ENCODE measurements at regions not wholly inside any gene's neighbourhood (a gene's known extent, or its start where the extent isn't known, plus 50 kb on each side); places are given as distances from the start of the nearest gene placed in this dataset.

DNA sequence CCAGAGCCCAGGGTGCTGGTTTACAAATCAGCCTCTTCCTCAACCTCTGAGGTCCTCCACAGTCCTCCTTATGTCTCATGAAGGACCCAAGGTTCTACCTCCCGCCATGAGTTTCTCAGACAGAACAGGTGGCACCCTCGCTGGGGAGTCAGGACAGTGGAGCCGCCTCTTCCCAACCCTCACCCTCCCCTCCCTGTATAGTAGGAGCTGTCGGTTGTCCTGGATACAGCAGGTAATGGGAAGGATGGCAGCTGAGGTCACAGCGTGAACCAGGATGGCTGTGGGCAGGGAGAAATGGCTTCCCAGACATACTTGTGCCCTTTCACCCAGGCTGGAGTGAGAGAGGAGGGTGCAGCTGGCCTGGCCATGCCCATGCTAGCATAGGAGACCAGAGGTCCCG lies 134.6 kb downstream of the CHST1 start:
- no peak for DNase-seq (ENCODE audit: insufficient read length, low spot score)
- FAIRE-seq, result no peak
- TF ChIP-seq POU2F2 (IDR thresholded peaks at IDR 0.05; ENCODE audit: low read depth, low read length) (no peak), TAF1 (IDR thresholded peaks at IDR 0.05; ENCODE audit: low read depth, low read length) (no peak), POLR2A (IDR thresholded peaks at IDR 0.05; ENCODE audit: low read depth, low read length) (no peak)

DNA sequence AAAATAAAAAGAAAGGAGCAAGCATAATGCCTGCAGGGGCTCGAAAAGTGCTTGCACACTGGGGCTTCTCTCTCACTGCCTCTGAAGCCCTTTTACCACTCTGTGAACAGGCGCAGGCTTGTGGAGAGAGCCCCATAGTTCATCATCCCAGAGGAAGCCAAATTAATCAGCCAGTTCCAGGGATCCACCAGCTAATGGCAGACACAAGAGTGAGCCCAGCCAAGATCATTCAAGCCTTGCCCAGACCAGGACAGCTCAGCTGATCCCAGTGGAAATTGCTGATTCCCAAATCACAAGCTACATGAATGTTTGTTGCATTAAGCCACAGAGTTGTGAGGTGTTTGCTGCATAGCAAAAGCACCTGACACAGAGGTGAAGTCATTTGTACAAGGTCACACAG lies 135.3 kb downstream of the CHST1 start:
- FAIRE-seq (no peak), DNase-seq (ENCODE audit: insufficient read length, low spot score) (no peak)
- TF ChIP-seq PAX5 (IDR thresholded peaks at IDR 0.05; ENCODE audit: insufficient read depth, low read length, severe bottlenecking), result no peak

DNA sequence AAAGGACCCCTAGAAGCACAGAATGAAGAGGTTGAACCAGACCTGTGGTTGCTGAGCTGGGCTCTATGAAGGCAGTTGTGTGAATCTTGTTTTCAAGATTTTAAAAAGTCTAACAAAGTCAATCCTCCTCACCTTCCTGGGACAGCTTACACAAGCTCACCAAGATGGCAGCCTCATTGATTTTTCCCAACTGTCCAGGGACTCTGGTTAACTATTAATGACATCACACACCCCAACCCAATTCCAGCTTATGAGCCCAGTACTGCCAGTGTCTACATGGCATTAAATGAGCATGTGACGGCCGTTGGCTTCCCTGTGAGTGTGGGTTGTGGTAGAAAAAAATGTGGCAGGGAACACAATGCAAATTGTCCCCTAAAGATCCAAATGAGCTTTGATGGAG lies 137.0 kb downstream of the CHST1 start:
- DNase-seq (ENCODE audit: insufficient read length, low spot score) (no peak), FAIRE-seq (no peak)
- no peak for TF ChIP-seq TAF1 (IDR thresholded peaks at IDR 0.05; ENCODE audit: low read depth, low read length)
- no peak for TF ChIP-seq SPI1 (IDR thresholded peaks at IDR 0.05; ENCODE audit: low read depth, low read length)
- no peak for TF ChIP-seq POLR2A (IDR thresholded peaks at IDR 0.05; ENCODE audit: low read depth, low read length)
- no peak for TF ChIP-seq POU2F2 (IDR thresholded peaks at IDR 0.05; ENCODE audit: low read depth, low read length)
- TF ChIP-seq PAX5 (IDR thresholded peaks at IDR 0.05; ENCODE audit: insufficient read depth, low read length, severe bottlenecking), result no peak
- TF ChIP-seq POLR2AphosphoS5 (IDR thresholded peaks at IDR 0.05; ENCODE audit: low read depth, low read length), result no peak

DNA sequence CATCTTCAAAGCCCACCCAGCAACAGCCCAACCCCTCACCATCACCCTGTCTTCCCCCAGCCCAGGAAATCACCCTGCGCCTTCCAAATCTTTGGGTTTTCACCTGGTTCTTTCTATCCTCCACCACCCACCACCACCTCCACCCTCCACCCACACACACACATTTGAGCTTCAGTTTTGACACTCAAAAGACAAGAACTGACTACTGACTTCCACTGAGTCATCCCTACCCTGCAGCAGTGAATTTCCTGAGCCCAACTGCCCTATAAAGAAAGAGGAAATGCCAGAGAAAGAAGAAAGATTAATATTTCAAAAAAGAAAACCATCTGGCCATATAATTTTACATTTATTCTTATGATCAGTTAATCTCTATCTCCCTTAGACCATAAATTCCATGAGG lies 137.5 kb downstream of the CHST1 start:
- TF ChIP-seq POLR2AphosphoS5 (IDR thresholded peaks at IDR 0.05; ENCODE audit: low read depth, low read length), result no peak
- DNase-seq (ENCODE audit: insufficient read length, low spot score) (no peak), FAIRE-seq (no peak)

DNA sequence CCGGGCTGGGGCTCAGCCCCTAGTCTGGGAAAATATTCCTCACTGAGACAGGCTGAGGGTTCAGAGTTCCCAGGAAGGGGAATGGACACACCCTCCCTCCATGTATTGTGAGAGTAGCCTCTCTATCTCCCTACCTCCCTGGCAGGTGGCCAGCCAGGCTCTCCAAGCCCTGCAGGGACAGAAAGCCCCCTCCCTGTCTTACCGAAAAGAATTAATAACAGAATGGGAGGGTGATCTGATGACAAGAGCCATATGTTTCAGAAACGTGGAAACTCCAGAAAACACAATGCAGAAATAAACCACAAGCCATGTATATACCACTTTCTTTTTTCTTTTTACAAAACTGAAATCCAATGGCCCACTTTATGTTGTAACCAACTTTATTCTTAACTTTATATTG lies 140.0 kb downstream of the CHST1 start:
- DNase-seq (ENCODE audit: insufficient read length, low spot score) (no peak), FAIRE-seq (no peak)
- TF ChIP-seq POLR2A (IDR thresholded peaks at IDR 0.05; ENCODE audit: low read depth, low read length) (no peak), SPI1 (IDR thresholded peaks at IDR 0.05; ENCODE audit: low read depth, low read length) (no peak), PAX5 (IDR thresholded peaks at IDR 0.05; ENCODE audit: insufficient read depth, low read length, severe bottlenecking) (no peak), POLR2AphosphoS5 (IDR thresholded peaks at IDR 0.05; ENCODE audit: low read depth, low read length) (no peak), POU2F2 (IDR thresholded peaks at IDR 0.05; ENCODE audit: low read depth, low read length) (no peak), TAF1 (IDR thresholded peaks at IDR 0.05; ENCODE audit: low read depth, low read length) (no peak)

DNA sequence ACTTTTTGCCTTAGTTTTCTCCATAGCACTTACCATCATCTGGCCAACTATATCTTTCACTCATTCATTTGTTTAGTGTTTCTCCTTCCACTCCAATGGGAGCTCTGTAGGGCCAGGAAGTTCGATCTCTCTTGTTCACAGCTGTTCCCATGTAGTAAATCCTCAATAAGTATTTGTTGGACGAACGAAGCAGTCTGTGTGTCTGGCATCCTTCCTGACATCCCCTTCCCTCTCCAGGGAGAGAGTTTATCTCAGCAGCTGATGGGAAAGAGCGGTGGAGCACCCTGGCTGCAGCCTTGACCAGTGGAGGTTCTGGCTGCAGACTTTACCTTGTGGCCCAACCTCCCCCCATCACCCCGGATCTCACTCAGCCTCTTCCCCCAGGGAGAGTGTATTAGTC lies 141.7 kb downstream of the CHST1 start:
- TF ChIP-seq POLR2AphosphoS5 (IDR thresholded peaks at IDR 0.05; ENCODE audit: low read depth, low read length) (no peak), PAX5 (IDR thresholded peaks at IDR 0.05; ENCODE audit: insufficient read depth, low read length, severe bottlenecking) (no peak), POU2F2 (IDR thresholded peaks at IDR 0.05; ENCODE audit: low read depth, low read length) (no peak), POLR2A (IDR thresholded peaks at IDR 0.05; ENCODE audit: low read depth, low read length) (no peak), SPI1 (IDR thresholded peaks at IDR 0.05; ENCODE audit: low read depth, low read length) (no peak), TAF1 (IDR thresholded peaks at IDR 0.05; ENCODE audit: low read depth, low read length) (no peak)
- no peak for DNase-seq (ENCODE audit: insufficient read length, low spot score)
- no peak for FAIRE-seq

DNA sequence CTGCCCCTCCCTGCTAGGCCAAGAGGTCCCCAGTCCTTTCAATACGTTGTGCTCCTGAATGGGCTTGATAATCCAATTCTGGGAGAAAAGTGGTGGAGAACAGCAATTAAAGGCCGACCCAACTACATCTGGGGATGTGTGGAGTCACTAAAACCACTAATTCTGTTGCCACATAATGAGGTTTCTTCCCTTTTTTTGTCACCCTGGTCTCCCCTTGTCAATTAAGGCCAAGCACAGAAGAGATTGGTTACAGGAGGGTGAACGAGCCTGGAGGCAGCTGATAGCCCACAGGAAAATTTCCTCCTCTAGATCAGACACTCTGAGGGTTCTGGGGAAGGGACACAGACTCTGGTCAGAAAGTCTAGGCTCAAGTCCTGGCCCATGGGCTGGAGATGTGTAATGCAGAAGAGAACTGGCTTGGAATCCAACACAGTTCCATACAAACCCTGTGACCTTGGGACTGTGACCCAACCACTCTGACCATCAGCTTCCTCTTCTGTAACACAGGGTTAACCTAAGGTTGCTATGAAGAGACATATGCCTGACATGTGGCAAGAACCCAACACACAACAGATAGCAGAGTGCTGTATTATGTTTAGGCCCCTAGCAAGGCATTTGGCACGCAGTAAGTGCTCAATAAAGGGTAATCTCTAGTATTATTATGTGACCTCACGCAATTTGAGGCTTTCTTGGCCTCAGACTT lies 146.4 kb downstream of the CHST1 start:
- FAIRE-seq, result no peak
- no peak for DNase-seq (ENCODE audit: insufficient read length, low spot score)
- TF ChIP-seq PAX5 (IDR thresholded peaks at IDR 0.05; ENCODE audit: insufficient read depth, low read length, severe bottlenecking) (no peak), POU2F2 (IDR thresholded peaks at IDR 0.05; ENCODE audit: low read depth, low read length) (no peak), TAF1 (IDR thresholded peaks at IDR 0.05; ENCODE audit: low read depth, low read length) (no peak), POLR2AphosphoS5 (IDR thresholded peaks at IDR 0.05; ENCODE audit: low read depth, low read length) (no peak), SPI1 (IDR thresholded peaks at IDR 0.05; ENCODE audit: low read depth, low read length) (no peak), POLR2A (IDR thresholded peaks at IDR 0.05; ENCODE audit: low read depth, low read length) (no peak)

DNA sequence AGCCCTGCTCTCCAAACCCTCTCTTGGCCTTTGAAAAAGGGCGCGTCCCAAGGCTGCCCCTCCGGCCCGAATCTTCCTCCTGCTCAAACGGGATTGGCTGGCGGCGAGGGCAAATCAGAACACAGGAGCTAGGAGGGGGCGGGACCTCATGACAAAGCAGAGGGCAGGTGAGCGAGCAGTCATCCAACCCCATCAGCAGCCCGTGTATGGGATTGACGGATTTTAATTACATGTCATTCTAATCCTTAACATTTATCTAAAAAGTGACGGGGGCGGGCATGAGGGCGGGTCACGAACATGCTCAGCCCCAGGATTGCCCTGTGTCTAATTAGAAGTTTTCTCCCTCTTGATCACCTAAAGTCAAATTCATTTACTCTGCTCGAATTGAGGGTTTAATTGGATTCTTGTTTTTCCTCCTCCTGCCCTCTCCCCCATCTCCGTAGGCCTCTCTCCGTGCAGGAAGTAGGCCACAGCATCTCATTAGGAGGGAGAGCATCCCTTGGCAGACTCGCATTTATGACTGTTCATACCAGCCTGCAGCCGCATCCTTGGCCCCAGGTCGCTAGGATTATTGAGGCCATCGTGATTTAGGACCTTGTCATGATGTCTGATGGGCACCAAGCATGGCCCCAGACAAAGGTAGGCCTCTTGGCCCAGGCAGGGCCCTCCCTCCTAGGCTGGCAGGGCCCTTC lies 147.1 kb downstream of the CHST1 start:
- no peak for TF ChIP-seq POLR2A (IDR thresholded peaks at IDR 0.05; ENCODE audit: low read depth, low read length)
- no peak for TF ChIP-seq TAF1 (IDR thresholded peaks at IDR 0.05; ENCODE audit: low read depth, low read length)
- no peak for TF ChIP-seq POU2F2 (IDR thresholded peaks at IDR 0.05; ENCODE audit: low read depth, low read length)
- TF ChIP-seq SPI1 (IDR thresholded peaks at IDR 0.05; ENCODE audit: low read depth, low read length), result no peak
- TF ChIP-seq POLR2AphosphoS5 (IDR thresholded peaks at IDR 0.05; ENCODE audit: low read depth, low read length), result no peak
- TF ChIP-seq PAX5 (IDR thresholded peaks at IDR 0.05; ENCODE audit: insufficient read depth, low read length, severe bottlenecking), result no peak
- no peak for FAIRE-seq
- no peak for DNase-seq (ENCODE audit: insufficient read length, low spot score)

DNA sequence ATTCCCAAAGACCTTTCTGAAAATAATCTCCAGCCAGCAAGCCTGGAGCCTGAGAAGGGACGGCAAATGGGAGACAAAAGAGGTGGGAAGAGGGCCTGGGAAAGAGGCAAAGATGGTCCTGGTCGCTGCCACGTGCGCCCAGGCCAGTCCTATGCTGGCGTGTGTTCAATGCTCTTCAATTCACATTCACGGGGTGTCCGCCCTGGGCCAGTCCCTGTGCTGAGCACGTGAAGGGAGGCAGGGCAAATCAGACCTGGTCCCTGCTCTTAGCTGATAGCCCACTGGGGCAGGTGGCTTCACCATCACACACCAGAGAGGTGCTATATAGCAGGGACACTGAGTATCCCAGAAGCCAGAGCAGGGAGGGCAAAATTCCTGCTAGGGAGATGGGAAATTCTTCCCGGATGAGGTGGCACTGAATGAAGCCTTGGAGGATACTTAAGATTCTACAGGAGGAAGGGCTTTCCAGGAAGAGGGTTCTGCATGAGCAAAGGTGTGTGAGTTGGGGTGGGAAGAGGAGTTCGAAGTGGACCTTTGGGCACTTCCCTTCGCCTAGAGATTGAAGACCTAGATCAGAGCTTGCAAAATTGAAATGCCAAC lies 148.2 kb downstream of the CHST1 start:
- FAIRE-seq, result no peak
- DNase-seq (ENCODE audit: insufficient read length, low spot score), result no peak

DNA sequence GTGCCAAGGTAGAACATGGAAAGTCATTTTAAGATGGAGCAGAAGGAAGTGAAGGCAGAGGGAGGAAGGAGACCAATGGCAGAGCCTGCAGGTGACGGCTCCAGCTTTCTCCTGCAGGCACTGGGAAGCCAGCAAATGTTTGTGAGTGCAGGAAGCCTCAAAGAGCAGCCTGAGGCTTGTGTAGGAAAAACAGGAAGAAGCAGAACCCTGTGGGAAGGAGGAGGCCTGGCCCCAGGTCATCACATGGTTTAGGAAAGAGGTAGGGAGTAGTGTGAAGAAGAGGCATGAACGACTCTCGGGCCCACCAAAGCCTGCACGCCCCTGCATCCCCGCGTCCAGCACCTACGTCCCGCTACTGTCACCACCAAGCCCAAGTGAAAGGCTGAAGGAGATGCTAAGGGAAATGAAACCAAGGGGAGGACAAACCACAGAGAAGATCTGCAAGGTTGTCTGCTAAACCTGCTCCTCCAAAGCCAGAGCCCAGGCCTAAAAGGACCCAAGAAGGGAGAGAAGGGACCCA lies 151.5 kb downstream of the CHST1 start:
- TF ChIP-seq PAX5 (IDR thresholded peaks at IDR 0.05; ENCODE audit: insufficient read depth, low read length, severe bottlenecking) (no peak), TAF1 (IDR thresholded peaks at IDR 0.05; ENCODE audit: low read depth, low read length) (no peak), POLR2A (IDR thresholded peaks at IDR 0.05; ENCODE audit: low read depth, low read length) (no peak), SPI1 (IDR thresholded peaks at IDR 0.05; ENCODE audit: low read depth, low read length) (0 out of 2 replicates have a peak, but pooled peaks have one; percentile 1), POLR2AphosphoS5 (IDR thresholded peaks at IDR 0.05; ENCODE audit: low read depth, low read length) (no peak), POU2F2 (IDR thresholded peaks at IDR 0.05; ENCODE audit: low read depth, low read length) (no peak)
- FAIRE-seq (no peak), DNase-seq (ENCODE audit: insufficient read length, low spot score) (no peak)

More for the DNA sequence above, 148.2 kb downstream of the CHST1 start:
- TF ChIP-seq SPI1 (IDR thresholded peaks at IDR 0.05; ENCODE audit: low read depth, low read length) (no peak), TAF1 (IDR thresholded peaks at IDR 0.05; ENCODE audit: low read depth, low read length) (no peak), PAX5 (IDR thresholded peaks at IDR 0.05; ENCODE audit: insufficient read depth, low read length, severe bottlenecking) (no peak), POU2F2 (IDR thresholded peaks at IDR 0.05; ENCODE audit: low read depth, low read length) (no peak), POLR2AphosphoS5 (IDR thresholded peaks at IDR 0.05; ENCODE audit: low read depth, low read length) (no peak)
